ENCODE measurements at regions not wholly inside any gene's neighbourhood (a gene's known extent, or its start where the extent isn't known, plus 50 kb on each side); places are given as distances from the start of the nearest gene placed in this dataset.
"Not testable (repeated sequence)": the region's sequence is repeated elsewhere in the genome, so short reads cannot be mapped to it uniquely, and the experiment has no call there.

DNA sequence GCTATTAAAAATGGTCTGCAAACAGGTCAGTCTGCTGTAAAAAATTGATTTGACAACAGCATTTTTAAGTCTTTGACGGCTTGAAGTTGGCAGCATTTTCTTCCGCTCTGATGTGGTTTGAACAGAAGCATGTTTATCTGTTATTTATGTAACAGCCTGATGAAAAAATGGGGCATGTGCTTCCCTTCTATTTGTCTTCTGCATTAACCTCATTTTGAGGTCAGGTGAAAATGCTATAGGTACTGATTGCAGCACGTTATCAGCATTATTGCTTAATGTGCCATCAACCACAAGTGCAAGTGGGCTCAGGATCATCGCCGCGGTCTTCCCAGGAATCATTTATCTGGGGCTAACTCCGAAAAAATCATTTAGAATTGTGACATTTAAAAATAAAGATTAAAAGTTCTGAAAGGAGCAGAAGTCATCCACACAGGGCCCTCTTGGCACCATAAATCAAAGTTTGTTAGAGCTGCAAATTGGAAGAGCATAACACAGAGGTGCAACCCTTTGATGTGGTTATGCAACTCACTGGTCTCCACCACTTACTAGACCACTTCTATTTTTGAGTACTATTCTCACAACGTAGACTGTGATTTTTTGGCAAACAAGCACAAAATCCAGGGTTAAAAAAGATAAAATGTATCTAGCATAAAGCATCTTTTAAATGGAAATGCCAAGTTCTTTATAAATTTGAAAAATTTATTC, 307.7 kb downstream of the MDFIC start:
- Mint-ChIP-seq H3K36me3 (ENCODE audit: low read depth) (no peaks in the 10 kb centered on the region), H3K4me1 (ENCODE audit: low read depth) (no peaks in the 10 kb centered on the region), H3K9me3 (no peaks in the 10 kb centered on the region), H3K27ac (no peak overlapping the region), H3K4me3 (no peak overlapping the region), H3K27me3 (no peaks in the 10 kb centered on the region)
- intact Hi-C loops (cut with micrococcal nuclease) = no loop called here

DNA sequence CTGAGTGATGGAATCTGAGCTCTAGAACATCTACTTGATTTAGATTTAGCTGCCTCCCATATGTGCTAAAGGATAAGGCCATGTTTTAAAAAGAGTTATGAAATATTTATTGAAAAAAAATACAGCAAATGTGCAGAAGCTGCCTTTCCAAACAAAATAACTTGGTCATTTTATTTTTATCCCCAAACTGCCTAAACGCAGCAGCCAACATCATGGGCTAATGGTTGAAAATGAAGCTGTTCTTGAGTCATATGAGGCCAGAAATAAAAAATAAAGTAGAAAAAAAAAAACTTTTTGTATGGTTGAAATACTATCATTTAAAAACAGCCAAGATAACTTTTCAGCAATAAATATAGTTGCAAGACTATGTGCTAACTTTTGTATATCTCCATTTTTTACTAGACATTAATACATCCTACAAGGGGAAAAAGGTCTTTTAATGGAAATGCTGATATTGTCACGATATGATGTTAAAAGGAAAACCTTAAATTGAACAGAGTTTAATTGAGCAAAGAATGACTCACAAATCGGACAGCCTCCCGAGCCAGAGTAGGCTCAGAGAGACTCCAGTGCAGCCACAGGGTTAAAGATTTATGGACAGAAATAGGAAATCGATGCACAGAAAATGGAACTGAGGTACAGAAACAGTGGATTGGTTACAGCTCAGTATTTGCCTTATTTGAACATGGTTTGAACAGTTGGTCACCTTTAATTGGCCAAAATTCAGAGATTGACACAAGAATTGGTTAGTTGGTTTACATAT, 305.8 kb downstream of the MDFIC start:
- intact Hi-C loops (cut with micrococcal nuclease) = no loop called here
- Mint-ChIP-seq H3K9me3 (no peaks in the 10 kb centered on the region), H3K4me3 (no peak overlapping the region), H3K36me3 (ENCODE audit: low read depth) (no peaks in the 10 kb centered on the region), H3K27me3 (no peaks in the 10 kb centered on the region), H3K4me1 (ENCODE audit: low read depth) (no peaks in the 10 kb centered on the region), H3K27ac (no peak overlapping the region)

DNA sequence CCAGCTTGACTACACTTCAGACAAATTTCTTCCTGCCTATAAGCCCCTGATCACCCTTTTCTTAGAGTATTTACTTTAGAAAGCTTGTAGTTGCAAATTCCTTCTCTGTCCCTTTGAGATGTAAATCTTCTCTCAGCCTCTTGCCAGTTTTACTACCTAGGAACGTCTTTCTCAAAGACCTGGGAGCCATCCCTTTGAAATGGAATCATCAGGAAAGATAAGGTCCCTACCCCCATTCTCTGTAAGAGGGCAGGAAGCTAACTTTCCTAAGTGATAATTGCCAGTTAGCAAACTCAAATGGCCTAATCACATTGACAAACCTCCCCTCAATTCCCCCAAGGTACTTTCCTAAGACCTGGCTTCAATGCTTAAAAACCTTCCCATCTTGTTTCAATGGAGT, 304.5 kb downstream of the MDFIC start:
- Mint-ChIP-seq H3K36me3 (ENCODE audit: low read depth) (no peaks in the 10 kb centered on the region), H3K27ac (no peak overlapping the region), H3K27me3 (no peaks in the 10 kb centered on the region), H3K4me1 (ENCODE audit: low read depth) (no peaks in the 10 kb centered on the region), H3K4me3 (no peak overlapping the region), H3K9me3 (no peaks in the 10 kb centered on the region)
- intact Hi-C loops (cut with micrococcal nuclease) = no loop called here

DNA sequence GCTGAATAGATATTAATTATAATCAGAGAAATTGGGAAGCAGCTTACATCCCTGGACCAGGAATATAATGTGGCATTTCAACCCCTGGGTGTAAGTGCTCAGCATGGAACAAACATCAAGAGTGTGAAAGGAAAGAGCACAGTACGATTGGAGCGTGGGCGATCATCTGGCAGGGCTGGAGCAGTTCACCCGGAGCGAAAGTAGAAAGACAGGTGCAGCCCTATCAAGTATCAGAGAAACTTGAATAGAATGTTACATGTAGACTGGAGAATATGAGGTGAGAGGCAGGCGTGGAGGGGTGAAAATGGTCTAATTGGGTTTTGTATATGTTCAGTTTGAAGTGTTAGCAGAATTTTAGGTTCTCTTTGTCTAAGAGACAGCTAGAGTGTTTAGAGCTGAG, 303.0 kb downstream of the MDFIC start:
- Mint-ChIP-seq H3K27me3 (no peaks in the 10 kb centered on the region), H3K36me3 (ENCODE audit: low read depth) (no peaks in the 10 kb centered on the region), H3K4me3 (no peak overlapping the region), H3K4me1 (ENCODE audit: low read depth) (no peaks in the 10 kb centered on the region), H3K27ac (no peak overlapping the region), H3K9me3 (no peaks in the 10 kb centered on the region)
- intact Hi-C loops (cut with micrococcal nuclease) = no loop called here

GRCh38 chr7:115223959-115224358, 302.1 kb downstream of the MDFIC start:
- Mint-ChIP-seq H3K4me1 (ENCODE audit: low read depth) (no peaks in the 10 kb centered on the region), H3K27me3 (no peaks in the 10 kb centered on the region), H3K36me3 (ENCODE audit: low read depth) (no peaks in the 10 kb centered on the region), H3K27ac (no peak overlapping the region), H3K4me3 (no peak overlapping the region), H3K9me3 (no peaks in the 10 kb centered on the region)
- intact Hi-C loops (cut with micrococcal nuclease) = no loop called here

DNA sequence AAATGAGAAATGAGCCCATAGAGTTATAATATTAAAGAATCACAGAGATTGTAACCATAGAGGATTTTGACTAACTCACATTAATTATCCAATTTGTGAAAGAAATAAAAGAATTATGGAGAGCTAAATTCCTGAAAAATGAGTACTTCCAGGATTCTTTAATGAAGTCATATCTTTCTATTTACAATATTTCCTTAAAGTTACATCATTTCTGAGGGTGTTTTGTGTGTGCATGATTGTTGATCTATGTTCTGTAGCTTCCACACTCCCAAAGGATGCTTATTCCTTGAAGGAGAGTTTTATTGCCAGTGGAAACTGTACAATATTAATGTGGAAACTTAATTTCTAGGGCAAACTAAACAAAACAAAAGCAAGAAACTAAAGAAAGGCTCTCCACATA, 299.6 kb downstream of the MDFIC start:
- Mint-ChIP-seq H3K9me3 (no peaks in the 10 kb centered on the region), H3K4me1 (ENCODE audit: low read depth) (no peaks in the 10 kb centered on the region)
- intact Hi-C loops (cut with micrococcal nuclease) = no loop called here

GRCh38 chr7:115218076-115218475, 296.2 kb downstream of the MDFIC start:
- no peak overlapping the region for H3K27ac Mint-ChIP-seq
- no peaks in the 10 kb centered on the region for H3K4me1 Mint-ChIP-seq (ENCODE audit: low read depth)
- no peaks in the 10 kb centered on the region for H3K27me3 Mint-ChIP-seq
- no peaks in the 10 kb centered on the region for H3K36me3 Mint-ChIP-seq (ENCODE audit: low read depth)
- no peaks in the 10 kb centered on the region for H3K9me3 Mint-ChIP-seq
- intact Hi-C loops (cut with micrococcal nuclease) = no loop called here
- H3K4me3 Mint-ChIP-seq = no peak overlapping the region

More for the DNA sequence above, 299.6 kb downstream of the MDFIC start:
- no peak overlapping the region for H3K27ac Mint-ChIP-seq
- H3K4me3 Mint-ChIP-seq = no peak overlapping the region
- no peaks in the 10 kb centered on the region for H3K36me3 Mint-ChIP-seq (ENCODE audit: low read depth)
- H3K27me3 Mint-ChIP-seq = no peaks in the 10 kb centered on the region

- H3K36me3 Mint-ChIP-seq (ENCODE audit: low read depth) = no peaks in the 10 kb centered on the region
- intact Hi-C loops (cut with micrococcal nuclease) = loop anchor here (2.0 kb wide), 1 partner anchor 353 kb away; no protein-coding TSS in a partner anchor
- H3K4me3 Mint-ChIP-seq = no peak overlapping the region
- no peaks in the 10 kb centered on the region for H3K27me3 Mint-ChIP-seq
- no peaks in the 10 kb centered on the region for H3K9me3 Mint-ChIP-seq
- no peaks in the 10 kb centered on the region for H3K4me1 Mint-ChIP-seq (ENCODE audit: low read depth)
- H3K27ac Mint-ChIP-seq = no peak overlapping the region
These were observed 295.5 kb downstream of the MDFIC start for GRCh38 chr7:115217373-115217772.

- intact Hi-C loops (cut with micrococcal nuclease) = loop anchor here (2.0 kb wide), 1 partner anchor 352 kb away; no protein-coding TSS in a partner anchor
- H3K9me3 Mint-ChIP-seq = no peaks in the 10 kb centered on the region
These were observed 294.8 kb downstream of the MDFIC start for GRCh38 chr7:115216652-115217051.

GRCh38 chr7:115211171-115211570, 289.3 kb downstream of the MDFIC start:
- Mint-ChIP-seq H3K27ac (no peak overlapping the region), H3K36me3 (ENCODE audit: low read depth) (no peaks in the 10 kb centered on the region), H3K4me3 (no peak overlapping the region), H3K4me1 (ENCODE audit: low read depth) (no peaks in the 10 kb centered on the region), H3K27me3 (no peaks in the 10 kb centered on the region), H3K9me3 (peaks cover 14% of the 10 kb centered on the region)
- intact Hi-C loops (cut with micrococcal nuclease) = no loop called here

More at GRCh38 chr7:115216652-115217051, 294.8 kb downstream of the MDFIC start:
- no peaks in the 10 kb centered on the region for H3K4me1 Mint-ChIP-seq (ENCODE audit: low read depth)
- H3K27me3 Mint-ChIP-seq = no peaks in the 10 kb centered on the region
- H3K4me3 Mint-ChIP-seq = no peak overlapping the region
- no peak overlapping the region for H3K27ac Mint-ChIP-seq
- no peaks in the 10 kb centered on the region for H3K36me3 Mint-ChIP-seq (ENCODE audit: low read depth)

DNA sequence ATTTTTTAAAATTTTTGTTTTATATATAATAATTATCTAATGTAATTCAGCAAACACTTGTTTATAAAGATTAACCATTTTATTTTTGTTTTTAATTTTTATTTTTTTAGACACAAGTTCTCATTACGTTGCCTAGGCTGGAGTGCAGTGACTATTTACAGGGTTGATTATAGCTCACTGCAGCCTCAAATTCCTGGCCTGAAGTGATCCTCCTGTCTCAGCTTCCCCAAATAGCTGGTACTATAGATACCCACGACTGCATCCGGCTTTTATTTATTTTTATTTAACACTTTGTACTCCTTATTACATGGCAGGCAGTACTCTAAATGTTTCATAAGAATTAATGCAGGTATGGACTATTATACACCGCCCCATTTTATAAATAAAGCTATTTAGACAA, 288.7 kb downstream of the MDFIC start:
- intact Hi-C loops (cut with micrococcal nuclease) = no loop called here
- peaks cover 20% of the 10 kb centered on the region for H3K9me3 Mint-ChIP-seq
- no peaks in the 10 kb centered on the region for H3K27me3 Mint-ChIP-seq
- H3K36me3 Mint-ChIP-seq (ENCODE audit: low read depth) = no peaks in the 10 kb centered on the region
- H3K27ac Mint-ChIP-seq = no peak overlapping the region
- H3K4me3 Mint-ChIP-seq = no peak overlapping the region
- H3K4me1 Mint-ChIP-seq (ENCODE audit: low read depth) = no peaks in the 10 kb centered on the region

GRCh38 chr7:115208710-115209560, 287.0 kb downstream of the MDFIC start:
- intact Hi-C loops (cut with micrococcal nuclease) = no loop called here
- H3K27ac Mint-ChIP-seq = no peak overlapping the region
- H3K27me3 Mint-ChIP-seq = no peaks in the 10 kb centered on the region
- no peak overlapping the region for H3K4me3 Mint-ChIP-seq
- H3K4me1 Mint-ChIP-seq (ENCODE audit: low read depth) = no peaks in the 10 kb centered on the region
- peaks cover 35% of the 10 kb centered on the region for H3K9me3 Mint-ChIP-seq
- H3K36me3 Mint-ChIP-seq (ENCODE audit: low read depth) = no peaks in the 10 kb centered on the region

- H3K9me3 Mint-ChIP-seq = peaks cover 35% of the 10 kb centered on the region
- H3K27me3 Mint-ChIP-seq; H3K27ac Mint-ChIP-seq; intact Hi-C loops (cut with micrococcal nuclease); H3K4me3 Mint-ChIP-seq; H3K4me1 Mint-ChIP-seq (ENCODE audit: low read depth); H3K36me3 Mint-ChIP-seq (ENCODE audit: low read depth): not testable (repeated sequence)
These were observed 284.5 kb downstream of the MDFIC start for GRCh38 chr7:115206374-115206773.

GRCh38 chr7:115198143-115198542, 276.2 kb downstream of the MDFIC start:
- Mint-ChIP-seq H3K9me3 (no peaks in the 10 kb centered on the region), H3K27me3 (no peaks in the 10 kb centered on the region), H3K27ac (no peak overlapping the region), H3K4me1 (ENCODE audit: low read depth) (no peaks in the 10 kb centered on the region), H3K4me3 (no peak overlapping the region), H3K36me3 (ENCODE audit: low read depth) (no peaks in the 10 kb centered on the region)
- intact Hi-C loops (cut with micrococcal nuclease) = no loop called here

Measured in dendritic cell treated with granulocyte-macrophage colony-stimulating factor and Interleukin-4, amounts not matched to agents 40 ng/mL and 50 ng/mL, for 4 days (primary cell).